Fibroblast of lung (primary cell): ENCODE measurements at regions not wholly inside any gene's neighbourhood (a gene's known extent, or its start where the extent isn't known, plus 50 kb on each side); places are given as distances from the start of the nearest gene placed in this dataset.

Experiments used
- EZH2 ChIP-seq: IDR thresholded peaks from 2 replicates; pipeline ENCODE4 v1.5.1; 2012; ENCODE audit warnings: low read length, control low read depth, mild to moderate bottlenecking; ENCODE audit errors: missing control alignments
- TF ChIP-seq, protein P1 (sequence below), 2 donors: IDR thresholded peaks in 1 of 2; conservative IDR thresholded peaks in 1 of 2; 1 replicate in 1 of 2; 2 replicates in 1 of 2; pipeline ENCODE4 v1.5.1; 2011 to 2012; ENCODE audit warnings: low read length in 2 of 2, control low read depth in 1 of 2, inconsistent platforms in 1 of 2, low read depth in 1 of 2, mild to moderate bottlenecking in 1 of 2

DNA sequence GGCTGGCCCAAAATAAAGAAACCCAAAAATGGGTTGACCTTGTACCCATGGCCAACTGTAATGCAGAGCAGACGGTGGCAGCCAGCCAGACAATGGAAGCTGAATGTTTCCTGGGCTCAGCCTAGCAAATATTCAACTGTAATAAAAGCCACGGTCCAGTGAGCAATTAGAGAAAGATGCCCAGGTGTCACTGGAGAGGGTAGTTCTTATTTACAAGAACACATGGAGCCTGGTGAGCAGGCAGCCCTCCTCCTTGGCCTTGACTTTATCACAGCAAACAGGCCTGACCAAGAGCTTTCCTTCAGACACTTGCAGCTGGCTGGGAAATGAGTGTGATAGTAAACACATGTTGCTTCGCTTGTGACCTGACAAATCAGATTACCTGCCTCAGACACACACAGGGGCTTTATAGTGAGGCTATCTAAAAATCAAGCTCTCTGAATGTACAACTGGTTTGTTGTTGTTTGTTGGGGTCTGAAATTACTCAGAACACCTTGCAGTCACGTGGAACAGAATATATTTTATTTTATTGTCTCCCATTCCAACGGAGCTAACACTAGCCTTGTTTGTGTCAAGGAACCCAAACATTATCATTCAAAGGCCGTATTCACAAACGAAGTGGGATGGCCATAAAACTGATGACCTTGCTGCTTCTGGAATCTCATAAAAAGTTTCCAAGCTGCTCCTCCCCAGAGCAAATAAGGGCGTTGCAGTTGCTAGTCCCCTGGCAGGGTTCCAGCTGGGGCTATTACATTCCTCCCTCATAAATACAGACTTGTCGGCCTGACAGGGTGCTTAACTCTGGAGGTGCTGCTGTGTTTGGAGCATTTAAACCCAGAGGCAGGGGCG lies 161.1 kb downstream of the BBOX1 start:
- TF ChIP-seq, protein P1, sequence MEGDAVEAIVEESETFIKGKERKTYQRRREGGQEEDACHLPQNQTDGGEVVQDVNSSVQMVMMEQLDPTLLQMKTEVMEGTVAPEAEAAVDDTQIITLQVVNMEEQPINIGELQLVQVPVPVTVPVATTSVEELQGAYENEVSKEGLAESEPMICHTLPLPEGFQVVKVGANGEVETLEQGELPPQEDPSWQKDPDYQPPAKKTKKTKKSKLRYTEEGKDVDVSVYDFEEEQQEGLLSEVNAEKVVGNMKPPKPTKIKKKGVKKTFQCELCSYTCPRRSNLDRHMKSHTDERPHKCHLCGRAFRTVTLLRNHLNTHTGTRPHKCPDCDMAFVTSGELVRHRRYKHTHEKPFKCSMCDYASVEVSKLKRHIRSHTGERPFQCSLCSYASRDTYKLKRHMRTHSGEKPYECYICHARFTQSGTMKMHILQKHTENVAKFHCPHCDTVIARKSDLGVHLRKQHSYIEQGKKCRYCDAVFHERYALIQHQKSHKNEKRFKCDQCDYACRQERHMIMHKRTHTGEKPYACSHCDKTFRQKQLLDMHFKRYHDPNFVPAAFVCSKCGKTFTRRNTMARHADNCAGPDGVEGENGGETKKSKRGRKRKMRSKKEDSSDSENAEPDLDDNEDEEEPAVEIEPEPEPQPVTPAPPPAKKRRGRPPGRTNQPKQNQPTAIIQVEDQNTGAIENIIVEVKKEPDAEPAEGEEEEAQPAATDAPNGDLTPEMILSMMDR (conservative IDR thresholded peaks at IDR 0.05 in 1 of 2, IDR thresholded peaks at IDR 0.05 in 1 of 2; ENCODE audit: low read depth in 1 of 2, low read length in 2 of 2) = no peak
- no peak for TF ChIP-seq EZH2
